WTC11 (cell line): ENCODE measurements at regions not wholly inside any gene's neighbourhood (a gene's known extent, or its start where the extent isn't known, plus 50 kb on each side); places are given as distances from the start of the nearest gene placed in this dataset.

Experiments used
- CREB1 ChIP-seq: sonication (generic); formaldehyde crosslinking; IDR thresholded peaks from 2 replicates; pipeline ENCODE4 v1.8.0; 2023; ENCODE audit warnings: mild to moderate bottlenecking, missing genetic modification reagents
- ELF4 ChIP-seq: sonication (generic); formaldehyde crosslinking; IDR thresholded peaks from 2 replicates; pipeline ENCODE4 v1.8.1; 2022; ENCODE audit warnings: low read depth, mild to moderate bottlenecking, moderate library complexity, missing genetic modification reagents
- NR2C2 ChIP-seq: sonication (generic); formaldehyde crosslinking; IDR thresholded peaks from 2 replicates; pipeline ENCODE4 v1.8.0; 2022; ENCODE audit warnings: mild to moderate bottlenecking, missing genetic modification reagents
- NR3C1 ChIP-seq: sonication (generic); formaldehyde crosslinking; conservative IDR thresholded peaks from 2 replicates; pipeline ENCODE4 v1.8.1; 2023; ENCODE audit warnings: low read depth, mild to moderate bottlenecking, missing genetic modification reagents
- RORB ChIP-seq: fragments of 250-450 bp; sonication (Bioruptor Pico); IDR thresholded peaks from 2 replicates; pipeline ENCODE4 v1.9.0; 2021; ENCODE audit warnings: mild to moderate bottlenecking
- ZNF138 ChIP-seq: sonication (generic); formaldehyde crosslinking; conservative IDR thresholded peaks from 2 replicates; pipeline ENCODE4 v1.8.1; 2022; ENCODE audit warnings: mild to moderate bottlenecking, moderate library complexity, missing genetic modification reagents
- ZNF317 ChIP-seq: sonication (generic); formaldehyde crosslinking; IDR thresholded peaks from 2 replicates; pipeline ENCODE4 v1.8.1; 2023; ENCODE audit warnings: low read depth, mild to moderate bottlenecking, moderate library complexity, missing genetic modification reagents, borderline replicate concordance
- ZNF396 ChIP-seq: fragments of 250-450 bp; sonication (Bioruptor Pico); IDR thresholded peaks from 2 replicates; pipeline ENCODE4 v1.8.0; 2021; ENCODE audit warnings: mild to moderate bottlenecking, moderate library complexity, borderline replicate concordance
- TF ChIP-seq, protein P1 (sequence below): fragments of 200-600 bp; IDR thresholded peaks from 2 replicates; pipeline ENCODE4 v1.8.0; 2022; ENCODE audit warnings: antibody characterized with exemption
- TF ChIP-seq, protein P2 (sequence below): sonication (generic); formaldehyde crosslinking; IDR thresholded peaks from 2 replicates; pipeline ENCODE4 v1.8.0; 2022; ENCODE audit warnings: mild to moderate bottlenecking, missing genetic modification reagents
- TF ChIP-seq, protein P3 (sequence below): sonication (generic); formaldehyde crosslinking; conservative IDR thresholded peaks from 2 replicates; pipeline ENCODE4 v1.8.1; 2022; ENCODE audit warnings: mild to moderate bottlenecking, missing genetic modification reagents
- TF ChIP-seq, protein P4 (sequence below): sonication (generic); formaldehyde crosslinking; IDR thresholded peaks from 2 replicates; pipeline ENCODE4 v1.8.1; 2023; ENCODE audit warnings: mild to moderate bottlenecking, missing genetic modification reagents
- TF ChIP-seq, protein P5 (sequence below): sonication (generic); formaldehyde crosslinking; IDR thresholded peaks from 2 replicates; pipeline ENCODE4 v1.8.0; 2022; ENCODE audit warnings: mild to moderate bottlenecking, missing genetic modification reagents
- TF ChIP-seq, protein P6 (sequence below): sonication (generic); formaldehyde crosslinking; IDR thresholded peaks from 2 replicates; pipeline ENCODE4 v1.8.0; 2022; ENCODE audit warnings: mild to moderate bottlenecking, missing genetic modification reagents

DNA sequence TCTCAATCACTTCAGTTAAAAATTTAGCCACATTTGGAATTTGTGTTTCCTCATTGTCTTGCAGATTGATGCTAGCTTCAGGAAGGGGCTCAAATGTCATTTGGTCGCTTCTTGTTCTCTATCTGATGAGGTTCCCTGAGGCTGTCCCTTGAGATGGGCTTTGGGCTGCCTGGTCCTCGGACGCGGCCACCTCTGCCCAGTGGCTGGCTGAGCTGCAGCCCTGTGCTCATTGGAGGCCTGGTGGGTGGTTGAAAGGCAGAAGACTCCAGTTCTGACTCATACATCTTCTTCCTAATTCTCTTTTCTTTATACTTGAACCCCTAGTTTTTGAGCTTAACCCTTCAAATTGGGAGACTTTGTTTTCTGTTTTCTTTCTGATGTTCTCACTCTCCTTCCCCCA is 78.8 kb upstream of the NTRK2 start:
- TF ChIP-seq, protein P1, sequence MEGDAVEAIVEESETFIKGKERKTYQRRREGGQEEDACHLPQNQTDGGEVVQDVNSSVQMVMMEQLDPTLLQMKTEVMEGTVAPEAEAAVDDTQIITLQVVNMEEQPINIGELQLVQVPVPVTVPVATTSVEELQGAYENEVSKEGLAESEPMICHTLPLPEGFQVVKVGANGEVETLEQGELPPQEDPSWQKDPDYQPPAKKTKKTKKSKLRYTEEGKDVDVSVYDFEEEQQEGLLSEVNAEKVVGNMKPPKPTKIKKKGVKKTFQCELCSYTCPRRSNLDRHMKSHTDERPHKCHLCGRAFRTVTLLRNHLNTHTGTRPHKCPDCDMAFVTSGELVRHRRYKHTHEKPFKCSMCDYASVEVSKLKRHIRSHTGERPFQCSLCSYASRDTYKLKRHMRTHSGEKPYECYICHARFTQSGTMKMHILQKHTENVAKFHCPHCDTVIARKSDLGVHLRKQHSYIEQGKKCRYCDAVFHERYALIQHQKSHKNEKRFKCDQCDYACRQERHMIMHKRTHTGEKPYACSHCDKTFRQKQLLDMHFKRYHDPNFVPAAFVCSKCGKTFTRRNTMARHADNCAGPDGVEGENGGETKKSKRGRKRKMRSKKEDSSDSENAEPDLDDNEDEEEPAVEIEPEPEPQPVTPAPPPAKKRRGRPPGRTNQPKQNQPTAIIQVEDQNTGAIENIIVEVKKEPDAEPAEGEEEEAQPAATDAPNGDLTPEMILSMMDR: no peak
- TF ChIP-seq, protein P2, sequence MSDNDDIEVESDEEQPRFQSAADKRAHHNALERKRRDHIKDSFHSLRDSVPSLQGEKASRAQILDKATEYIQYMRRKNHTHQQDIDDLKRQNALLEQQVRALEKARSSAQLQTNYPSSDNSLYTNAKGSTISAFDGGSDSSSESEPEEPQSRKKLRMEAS (CRISPR knock-in tag): no peak
- TF ChIP-seq, protein P3, sequence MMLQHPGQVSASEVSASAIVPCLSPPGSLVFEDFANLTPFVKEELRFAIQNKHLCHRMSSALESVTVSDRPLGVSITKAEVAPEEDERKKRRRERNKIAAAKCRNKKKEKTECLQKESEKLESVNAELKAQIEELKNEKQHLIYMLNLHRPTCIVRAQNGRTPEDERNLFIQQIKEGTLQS (CRISPR knock-in tag): no peak
- TF ChIP-seq ZNF396: no peak
- TF ChIP-seq ZNF138: no peak
- no peak for TF ChIP-seq RORB (CRISPR knock-in tag)
- TF ChIP-seq NR2C2 (CRISPR knock-in tag): no peak
- TF ChIP-seq CREB1 (CRISPR knock-in tag): no peak
- TF ChIP-seq, protein P4, sequence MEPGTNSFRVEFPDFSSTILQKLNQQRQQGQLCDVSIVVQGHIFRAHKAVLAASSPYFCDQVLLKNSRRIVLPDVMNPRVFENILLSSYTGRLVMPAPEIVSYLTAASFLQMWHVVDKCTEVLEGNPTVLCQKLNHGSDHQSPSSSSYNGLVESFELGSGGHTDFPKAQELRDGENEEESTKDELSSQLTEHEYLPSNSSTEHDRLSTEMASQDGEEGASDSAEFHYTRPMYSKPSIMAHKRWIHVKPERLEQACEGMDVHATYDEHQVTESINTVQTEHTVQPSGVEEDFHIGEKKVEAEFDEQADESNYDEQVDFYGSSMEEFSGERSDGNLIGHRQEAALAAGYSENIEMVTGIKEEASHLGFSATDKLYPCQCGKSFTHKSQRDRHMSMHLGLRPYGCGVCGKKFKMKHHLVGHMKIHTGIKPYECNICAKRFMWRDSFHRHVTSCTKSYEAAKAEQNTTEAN (CRISPR knock-in tag): no peak
- no peak for TF ChIP-seq ZNF317 (CRISPR knock-in tag)
- TF ChIP-seq, protein P5, sequence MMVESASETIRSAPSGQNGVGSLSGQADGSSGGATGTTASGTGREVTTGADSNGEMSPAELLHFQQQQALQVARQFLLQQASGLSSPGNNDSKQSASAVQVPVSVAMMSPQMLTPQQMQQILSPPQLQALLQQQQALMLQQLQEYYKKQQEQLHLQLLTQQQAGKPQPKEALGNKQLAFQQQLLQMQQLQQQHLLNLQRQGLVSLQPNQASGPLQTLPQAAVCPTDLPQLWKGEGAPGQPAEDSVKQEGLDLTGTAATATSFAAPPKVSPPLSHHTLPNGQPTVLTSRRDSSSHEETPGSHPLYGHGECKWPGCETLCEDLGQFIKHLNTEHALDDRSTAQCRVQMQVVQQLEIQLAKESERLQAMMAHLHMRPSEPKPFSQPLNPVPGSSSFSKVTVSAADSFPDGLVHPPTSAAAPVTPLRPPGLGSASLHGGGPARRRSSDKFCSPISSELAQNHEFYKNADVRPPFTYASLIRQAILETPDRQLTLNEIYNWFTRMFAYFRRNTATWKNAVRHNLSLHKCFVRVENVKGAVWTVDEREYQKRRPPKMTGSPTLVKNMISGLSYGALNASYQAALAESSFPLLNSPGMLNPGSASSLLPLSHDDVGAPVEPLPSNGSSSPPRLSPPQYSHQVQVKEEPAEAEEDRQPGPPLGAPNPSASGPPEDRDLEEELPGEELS (CRISPR knock-in tag): no peak
- TF ChIP-seq NR3C1 (CRISPR knock-in tag): no peak
- no peak for TF ChIP-seq ELF4
- TF ChIP-seq, protein P6, sequence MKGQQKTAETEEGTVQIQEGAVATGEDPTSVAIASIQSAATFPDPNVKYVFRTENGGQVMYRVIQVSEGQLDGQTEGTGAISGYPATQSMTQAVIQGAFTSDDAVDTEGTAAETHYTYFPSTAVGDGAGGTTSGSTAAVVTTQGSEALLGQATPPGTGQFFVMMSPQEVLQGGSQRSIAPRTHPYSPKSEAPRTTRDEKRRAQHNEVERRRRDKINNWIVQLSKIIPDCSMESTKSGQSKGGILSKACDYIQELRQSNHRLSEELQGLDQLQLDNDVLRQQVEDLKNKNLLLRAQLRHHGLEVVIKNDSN (CRISPR knock-in tag): no peak
